ENCODE measurements at regions not wholly inside any gene's neighbourhood (a gene's known extent, or its start where the extent isn't known, plus 50 kb on each side); places are given as distances from the start of the nearest gene placed in this dataset.

DNA sequence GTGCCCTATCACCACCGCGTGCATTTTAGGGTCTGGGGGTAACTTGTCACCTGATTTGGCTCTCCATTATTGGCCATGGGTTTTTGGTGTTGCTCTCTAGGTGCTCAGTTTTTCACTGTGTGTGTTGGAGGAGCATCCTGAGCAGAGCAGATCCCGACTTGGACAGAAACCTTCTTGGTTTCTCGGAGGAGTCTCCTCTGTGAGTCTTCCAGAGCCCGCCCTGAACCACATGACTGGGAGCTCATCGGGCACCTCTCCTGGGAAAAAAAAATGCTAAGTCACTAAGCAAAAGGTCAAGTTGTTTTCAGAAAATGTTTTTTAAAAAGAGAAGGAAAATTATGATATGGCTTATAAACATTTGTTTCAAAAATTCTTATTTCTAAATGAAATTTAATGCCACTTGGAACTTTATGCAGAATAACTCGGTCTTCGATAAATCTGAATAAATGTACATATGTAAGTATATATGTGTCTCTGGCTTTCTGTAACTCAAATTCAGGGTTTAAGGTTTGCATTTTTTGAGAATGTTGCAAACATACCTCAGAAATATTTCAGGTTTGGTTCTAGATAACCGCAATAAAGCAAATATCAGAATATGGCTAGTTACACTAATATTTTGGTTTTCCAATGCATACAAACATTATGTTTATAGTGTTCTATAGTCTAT, 255.2 kb downstream of the AUH start:
- H3K36me3 ChIP-seq = no peaks in the 10 kb centered on the region
- no peak for DNase-seq
- no peaks in the 10 kb centered on the region for H3K4me1 ChIP-seq
- no peak overlapping the region for H3K27ac ChIP-seq
- H3K27me3 ChIP-seq = no peaks in the 10 kb centered on the region
- no peak overlapping the region for H3K9ac ChIP-seq (ENCODE audit: low read depth in 2 of 2, low read length in 2 of 2)
- H3K9me3 ChIP-seq = no peaks in the 10 kb centered on the region
- TF ChIP-seq, protein P1, sequence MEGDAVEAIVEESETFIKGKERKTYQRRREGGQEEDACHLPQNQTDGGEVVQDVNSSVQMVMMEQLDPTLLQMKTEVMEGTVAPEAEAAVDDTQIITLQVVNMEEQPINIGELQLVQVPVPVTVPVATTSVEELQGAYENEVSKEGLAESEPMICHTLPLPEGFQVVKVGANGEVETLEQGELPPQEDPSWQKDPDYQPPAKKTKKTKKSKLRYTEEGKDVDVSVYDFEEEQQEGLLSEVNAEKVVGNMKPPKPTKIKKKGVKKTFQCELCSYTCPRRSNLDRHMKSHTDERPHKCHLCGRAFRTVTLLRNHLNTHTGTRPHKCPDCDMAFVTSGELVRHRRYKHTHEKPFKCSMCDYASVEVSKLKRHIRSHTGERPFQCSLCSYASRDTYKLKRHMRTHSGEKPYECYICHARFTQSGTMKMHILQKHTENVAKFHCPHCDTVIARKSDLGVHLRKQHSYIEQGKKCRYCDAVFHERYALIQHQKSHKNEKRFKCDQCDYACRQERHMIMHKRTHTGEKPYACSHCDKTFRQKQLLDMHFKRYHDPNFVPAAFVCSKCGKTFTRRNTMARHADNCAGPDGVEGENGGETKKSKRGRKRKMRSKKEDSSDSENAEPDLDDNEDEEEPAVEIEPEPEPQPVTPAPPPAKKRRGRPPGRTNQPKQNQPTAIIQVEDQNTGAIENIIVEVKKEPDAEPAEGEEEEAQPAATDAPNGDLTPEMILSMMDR (IDR thresholded peaks at IDR 0.05) = no peak
- intact Hi-C loops (cut with DNase I) = no loop called here
- no peak overlapping the region for H3K4me3 ChIP-seq

DNA sequence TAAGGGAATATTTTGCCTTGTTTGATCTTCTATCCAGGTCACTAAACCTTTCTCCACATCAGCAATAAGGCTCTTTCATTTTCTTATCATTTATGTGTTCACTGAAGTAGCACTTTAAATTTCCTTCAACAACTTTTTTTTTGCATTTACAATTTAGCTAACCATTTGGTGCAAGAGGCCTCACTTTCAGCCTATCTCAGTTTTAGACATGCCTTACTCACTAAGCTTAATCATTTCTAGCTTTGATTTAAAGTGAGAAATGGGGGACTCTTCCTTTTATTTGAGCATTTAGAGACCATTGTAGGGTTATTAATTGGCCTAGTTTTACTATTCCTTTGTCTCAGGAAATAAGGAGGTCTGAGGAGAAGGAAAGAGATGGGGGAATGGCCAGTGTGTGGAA, 250.5 kb downstream of the AUH start:
- intact Hi-C loops (cut with DNase I) = no loop called here

DNA sequence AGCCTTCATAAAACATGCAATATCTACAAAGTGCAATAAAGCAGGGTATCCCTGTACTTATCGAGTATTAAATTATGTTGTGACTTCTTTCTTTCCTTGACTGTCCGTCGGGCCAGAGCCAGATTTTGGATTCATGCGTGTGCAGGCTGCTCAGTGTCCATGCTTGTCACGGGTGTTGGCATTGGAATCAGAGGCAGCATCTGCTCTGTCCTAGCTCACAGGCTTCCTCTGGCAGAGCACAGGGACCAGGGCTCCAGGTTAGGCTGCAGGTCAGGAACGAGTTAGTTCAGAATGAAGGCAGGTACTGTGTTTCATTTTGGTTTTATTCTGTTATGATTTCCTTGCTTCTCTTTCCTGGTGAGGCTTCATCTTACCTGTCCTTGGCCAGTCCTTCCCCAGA, 249.8 kb downstream of the AUH start:
- Histone ChIP-seq H3K27me3 (no peaks in the 10 kb centered on the region), H3K36me3 (no peaks in the 10 kb centered on the region), H3K9ac (ENCODE audit: low read depth in 2 of 2, low read length in 2 of 2) (no peak overlapping the region), H3K27ac (no peak overlapping the region), H3K4me1 (no peaks in the 10 kb centered on the region), H3K4me3 (no peak overlapping the region), H3K9me3 (no peaks in the 10 kb centered on the region)
- TF ChIP-seq, protein P1 (IDR thresholded peaks at IDR 0.05) = no peak
- intact Hi-C loops (cut with DNase I) = no loop called here
- DNase-seq = no peak

More for the DNA sequence above, 250.5 kb downstream of the AUH start:
- H3K27ac ChIP-seq = no peak overlapping the region
- no peaks in the 10 kb centered on the region for H3K9me3 ChIP-seq
- H3K27me3 ChIP-seq = no peaks in the 10 kb centered on the region
- H3K4me1 ChIP-seq = no peaks in the 10 kb centered on the region
- no peak for DNase-seq
- no peak overlapping the region for H3K9ac ChIP-seq (ENCODE audit: low read depth in 2 of 2, low read length in 2 of 2)
- TF ChIP-seq, protein P1 (IDR thresholded peaks at IDR 0.05) = no peak
- no peak overlapping the region for H3K4me3 ChIP-seq
- H3K36me3 ChIP-seq = no peaks in the 10 kb centered on the region

DNA sequence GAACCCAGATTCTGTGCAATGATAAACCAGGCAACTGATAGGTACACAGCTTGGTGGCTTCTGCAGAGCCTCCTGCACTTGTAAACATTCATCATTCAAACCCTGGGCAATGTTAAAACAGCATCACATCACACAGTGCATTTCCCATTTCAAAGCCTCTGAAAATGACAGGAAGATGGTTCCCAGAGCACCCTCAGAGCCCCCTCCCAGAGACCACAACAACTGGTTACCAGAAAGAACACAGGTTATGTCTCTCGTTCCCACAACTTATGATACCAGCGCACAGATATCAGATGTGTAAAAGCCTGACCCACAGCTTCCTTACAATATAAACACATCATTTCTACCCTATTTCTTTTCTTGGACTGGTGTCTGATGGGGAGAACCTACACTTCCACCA, 248.7 kb downstream of the AUH start:
- H3K4me3 ChIP-seq = no peak overlapping the region
- H3K4me1 ChIP-seq = no peaks in the 10 kb centered on the region
- no peaks in the 10 kb centered on the region for H3K27me3 ChIP-seq
- no peaks in the 10 kb centered on the region for H3K9me3 ChIP-seq
- H3K36me3 ChIP-seq = no peaks in the 10 kb centered on the region
- no peak for DNase-seq
- H3K9ac ChIP-seq (ENCODE audit: low read depth in 2 of 2, low read length in 2 of 2) = no peak overlapping the region
- TF ChIP-seq, protein P1 (IDR thresholded peaks at IDR 0.05) = no peak
- no peak overlapping the region for H3K27ac ChIP-seq
- intact Hi-C loops (cut with DNase I) = no loop called here

DNA sequence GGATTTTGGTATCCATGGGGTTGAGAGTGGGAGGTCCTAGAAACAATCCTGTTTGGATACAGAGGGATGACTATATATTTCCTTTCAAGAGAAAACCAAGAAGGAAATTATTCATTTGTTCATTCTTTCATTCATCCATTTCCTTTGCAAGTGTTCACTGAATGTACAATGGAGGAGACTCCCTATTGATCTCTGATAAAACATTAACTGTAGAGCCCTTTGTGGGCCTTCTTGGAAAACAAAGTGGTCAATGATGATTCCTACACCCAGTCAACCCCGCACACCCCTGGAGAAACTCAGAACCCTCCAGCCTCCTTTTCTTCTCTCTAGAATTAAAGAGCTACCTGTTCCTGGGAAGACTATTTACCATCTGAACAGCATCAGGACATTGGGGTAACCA, 247.3 kb downstream of the AUH start:
- H3K27me3 ChIP-seq = no peaks in the 10 kb centered on the region
- no peak overlapping the region for H3K27ac ChIP-seq
- no peaks in the 10 kb centered on the region for H3K4me1 ChIP-seq
- no peak overlapping the region for H3K4me3 ChIP-seq
- no peaks in the 10 kb centered on the region for H3K36me3 ChIP-seq
- intact Hi-C loops (cut with DNase I) = no loop called here
- DNase-seq = no peak
- TF ChIP-seq, protein P1 (IDR thresholded peaks at IDR 0.05) = no peak
- no peaks in the 10 kb centered on the region for H3K9me3 ChIP-seq
- no peak overlapping the region for H3K9ac ChIP-seq (ENCODE audit: low read depth in 2 of 2, low read length in 2 of 2)

Data from colonic mucosa (tissue), 4 donors.